GM19463 (cell line): ENCODE measurements at regions not wholly inside any gene's neighbourhood (a gene's known extent, or its start where the extent isn't known, plus 50 kb on each side); places are given as distances from the start of the nearest gene placed in this dataset.
"Not testable (repeated sequence)": the region's sequence is repeated elsewhere in the genome, so short reads cannot be mapped to it uniquely, and the experiment has no call there.

Experiments
- ATAC-seq: cut with Tn5 transposase; IDR thresholded peaks from one replicate; pipeline ENCODE4 v1.9.1; 2021; ENCODE audit warnings: mild to moderate bottlenecking, moderate library complexity; ENCODE audit not compliant: unreplicated experiment

- no peak for ATAC-seq
Observed at GRCh38 chr7:69418869-69419670, 179.2 kb upstream of the AUTS2 start.

- no peak for ATAC-seq
Observed at GRCh38 chr7:69419934-69420333, 178.3 kb upstream of the AUTS2 start.

GRCh38 chr7:69422574-69422985, 175.7 kb upstream of the AUTS2 start:
- no peak for ATAC-seq

GRCh38 chr7:69426705-69427104, 171.6 kb upstream of the AUTS2 start:
- ATAC-seq: no peak

GRCh38 chr7:69428089-69428488, 170.2 kb upstream of the AUTS2 start:
- no peak for ATAC-seq

- ATAC-seq: no peak
Observed at GRCh38 chr7:69429911-69430383, 168.3 kb upstream of the AUTS2 start.

GRCh38 chr7:69430384-69431021, 167.8 kb upstream of the AUTS2 start:
- no peak for ATAC-seq

- ATAC-seq: no peak
Observed at GRCh38 chr7:69431626-69432025, 166.6 kb upstream of the AUTS2 start.

GRCh38 chr7:69432276-69432675, 166.0 kb upstream of the AUTS2 start:
- ATAC-seq: not testable (repeated sequence)

- no peak for ATAC-seq
Observed at GRCh38 chr7:69433081-69433480, 165.2 kb upstream of the AUTS2 start.

- ATAC-seq: no peak
Observed at GRCh38 chr7:69434398-69434815, 163.9 kb upstream of the AUTS2 start.

GRCh38 chr7:69435711-69436110, 162.6 kb upstream of the AUTS2 start:
- no peak for ATAC-seq

GRCh38 chr7:69436946-69437345, 161.3 kb upstream of the AUTS2 start:
- ATAC-seq: no peak

- ATAC-seq: no peak
Observed at GRCh38 chr7:69438584-69439412, 159.5 kb upstream of the AUTS2 start.

- ATAC-seq: no peak
Observed at GRCh38 chr7:69439636-69440325, 158.5 kb upstream of the AUTS2 start.

GRCh38 chr7:69440976-69441375, 157.3 kb upstream of the AUTS2 start:
- ATAC-seq: no peak

- no peak for ATAC-seq
Observed at GRCh38 chr7:69443136-69443535, 155.1 kb upstream of the AUTS2 start.

GRCh38 chr7:69445541-69445940, 152.7 kb upstream of the AUTS2 start:
- no peak for ATAC-seq

- ATAC-seq: not testable (repeated sequence)
Observed at GRCh38 chr7:69446213-69446612, 152.1 kb upstream of the AUTS2 start.

- ATAC-seq: no peak
Observed at GRCh38 chr7:69448071-69448470, 150.2 kb upstream of the AUTS2 start.

GRCh38 chr7:69450456-69450855, 147.8 kb upstream of the AUTS2 start:
- no peak for ATAC-seq
